ENCODE measurements at regions not wholly inside any gene's neighbourhood (a gene's known extent, or its start where the extent isn't known, plus 50 kb on each side); places are given as distances from the start of the nearest gene placed in this dataset.

- H3K4ac ChIP-seq (ENCODE audit: low read depth in 1 of 2, low read length in 2 of 2): no peak overlapping the region
- no peak for DNase-seq
- H2BK12ac ChIP-seq (ENCODE audit: low read length in 2 of 2): no peak overlapping the region
- no peak overlapping the region for H2AK5ac ChIP-seq (ENCODE audit: low read length, severe bottlenecking)
- H3K9me3 ChIP-seq (ENCODE audit: control insufficient read depth, low read length): no peaks in the 10 kb centered on the region
- H3K14ac ChIP-seq (ENCODE audit: low read length in 2 of 2): no peak overlapping the region
- no peaks in the 10 kb centered on the region for H3K79me1 ChIP-seq (replicated peaks; ENCODE audit: low read length, poor library complexity, severe bottlenecking)
- H2BK5ac ChIP-seq (ENCODE audit: low read depth, low read length, poor library complexity, severe bottlenecking): no peak overlapping the region
- 59% methylated on average over 18 of the region's 19 CpGs for WGBS
- H4K8ac ChIP-seq (ENCODE audit: low read length): no peak overlapping the region
- H3K27ac ChIP-seq (ENCODE audit: low read length, poor library complexity, severe bottlenecking): no peak overlapping the region
- H3K9ac ChIP-seq (ENCODE audit: low read length): no peak overlapping the region
- no peaks in the 10 kb centered on the region for H3K4me1 ChIP-seq (ENCODE audit: control insufficient read depth, insufficient read depth, low read depth, low read length)
- no peak overlapping the region for H3K18ac ChIP-seq (ENCODE audit: low read depth in 1 of 2, low read length in 2 of 2)
- no peak overlapping the region for H3K4me2 ChIP-seq (ENCODE audit: low read length, poor library complexity, severe bottlenecking)
- no peaks in the 10 kb centered on the region for H3K36me3 ChIP-seq (ENCODE audit: control insufficient read depth in 1 of 2, insufficient read depth in 2 of 2, low read depth in 1 of 2, low read length in 2 of 2)
- H3K23ac ChIP-seq (ENCODE audit: low read length in 2 of 2): no peak overlapping the region
- peaks cover 0 to 42% of the 10 kb centered on the region in 2 experiments for H3K27me3 ChIP-seq (ENCODE audit: control insufficient read depth in 1 of 2, insufficient read depth in 1 of 2, low read length in 2 of 2)
- H3K4me3 ChIP-seq (ENCODE audit: insufficient read depth in 1 of 2, low read depth in 1 of 2, low read length in 2 of 2): no peak overlapping the region
- H4K91ac ChIP-seq (ENCODE audit: low read length): no peak overlapping the region
- no peak overlapping the region for H2BK120ac ChIP-seq (ENCODE audit: low read depth, low read length)
- H2BK15ac ChIP-seq (ENCODE audit: low read depth, poor library complexity, severe bottlenecking): no peak overlapping the region
- H2AFZ ChIP-seq (ENCODE audit: low read depth, low read length): no peak overlapping the region
Observed at GRCh38 chr20:22652681-22653588, 68.6 kb upstream of the FOXA2 start.

GRCh38 chr20:22653658-22654642 is 69.6 kb upstream of the FOXA2 start:
- 90% methylated on average over 21 of the region's 21 CpGs for WGBS
- Histone ChIP-seq H3K4me1 (ENCODE audit: control insufficient read depth, insufficient read depth, low read depth, low read length) (no peaks in the 10 kb centered on the region), H3K4ac (ENCODE audit: low read depth in 1 of 2, low read length in 2 of 2) (no peak overlapping the region), H3K4me3 (ENCODE audit: insufficient read depth in 1 of 2, low read depth in 1 of 2, low read length in 2 of 2) (no peak overlapping the region), H2AFZ (ENCODE audit: low read depth, low read length) (no peak overlapping the region), H3K27ac (ENCODE audit: low read length, poor library complexity, severe bottlenecking) (no peak overlapping the region), H3K9ac (ENCODE audit: low read length) (no peak overlapping the region), H2AK5ac (ENCODE audit: low read length, severe bottlenecking) (no peak overlapping the region), H2BK120ac (ENCODE audit: low read depth, low read length) (no peak overlapping the region), H4K8ac (ENCODE audit: low read length) (no peak overlapping the region), H3K9me3 (ENCODE audit: control insufficient read depth, low read length) (no peaks in the 10 kb centered on the region), H3K36me3 (ENCODE audit: control insufficient read depth in 1 of 2, insufficient read depth in 2 of 2, low read depth in 1 of 2, low read length in 2 of 2) (no peaks in the 10 kb centered on the region), H2BK5ac (ENCODE audit: low read depth, low read length, poor library complexity, severe bottlenecking) (no peak overlapping the region), H3K4me2 (ENCODE audit: low read length, poor library complexity, severe bottlenecking) (no peak overlapping the region), H3K27me3 (ENCODE audit: control insufficient read depth in 1 of 2, insufficient read depth in 1 of 2, low read length in 2 of 2) (peaks cover 0 to 45% of the 10 kb centered on the region in 2 experiments), H2BK12ac (ENCODE audit: low read length in 2 of 2) (no peak overlapping the region), H3K14ac (ENCODE audit: low read length in 2 of 2) (no peak overlapping the region), H3K18ac (ENCODE audit: low read depth in 1 of 2, low read length in 2 of 2) (no peak overlapping the region), H3K23ac (ENCODE audit: low read length in 2 of 2) (no peak overlapping the region), H3K79me1 (replicated peaks; ENCODE audit: low read length, poor library complexity, severe bottlenecking) (no peaks in the 10 kb centered on the region), H2BK15ac (ENCODE audit: low read depth, poor library complexity, severe bottlenecking) (no peak overlapping the region), H4K91ac (ENCODE audit: low read length) (no peak overlapping the region)
- no peak for DNase-seq

GRCh38 chr20:22663528-22664025 is 79.2 kb upstream of the FOXA2 start:
- Histone ChIP-seq H3K27me3 (ENCODE audit: control insufficient read depth in 1 of 2, insufficient read depth in 1 of 2, low read length in 2 of 2) (peaks cover 13 to 15% of the 10 kb centered on the region in 2 experiments), H3K4me2 (ENCODE audit: low read length, poor library complexity, severe bottlenecking) (no peak overlapping the region), H3K4me1 (ENCODE audit: control insufficient read depth, insufficient read depth, low read depth, low read length) (no peaks in the 10 kb centered on the region), H4K91ac (ENCODE audit: low read length) (no peak overlapping the region), H2AFZ (ENCODE audit: low read depth, low read length) (no peak overlapping the region), H3K36me3 (ENCODE audit: control insufficient read depth in 1 of 2, insufficient read depth in 2 of 2, low read depth in 1 of 2, low read length in 2 of 2) (no peaks in the 10 kb centered on the region), H4K8ac (ENCODE audit: low read length) (no peak overlapping the region), H2BK120ac (ENCODE audit: low read depth, low read length) (no peak overlapping the region), H2BK15ac (ENCODE audit: low read depth, poor library complexity, severe bottlenecking) (no peak overlapping the region), H3K79me1 (replicated peaks; ENCODE audit: low read length, poor library complexity, severe bottlenecking) (no peaks in the 10 kb centered on the region), H2BK12ac (ENCODE audit: low read length in 2 of 2) (no peak overlapping the region), H3K9me3 (ENCODE audit: control insufficient read depth, low read length) (peaks cover 7% of the 10 kb centered on the region), H3K27ac (ENCODE audit: low read length, poor library complexity, severe bottlenecking) (no peak overlapping the region), H2BK5ac (ENCODE audit: low read depth, low read length, poor library complexity, severe bottlenecking) (no peak overlapping the region), H3K4ac (ENCODE audit: low read depth in 1 of 2, low read length in 2 of 2) (no peak overlapping the region), H3K23ac (ENCODE audit: low read length in 2 of 2) (no peak overlapping the region), H2AK5ac (ENCODE audit: low read length, severe bottlenecking) (no peak overlapping the region), H3K4me3 (ENCODE audit: insufficient read depth in 1 of 2, low read depth in 1 of 2, low read length in 2 of 2) (no peak overlapping the region), H3K9ac (ENCODE audit: low read length) (no peak overlapping the region), H3K14ac (ENCODE audit: low read length in 2 of 2) (no peak overlapping the region), H3K18ac (ENCODE audit: low read depth in 1 of 2, low read length in 2 of 2) (no peak overlapping the region)
- WGBS: 4% methylated on average over 4 of the region's 4 CpGs
- DNase-seq: no peak

- Histone ChIP-seq H3K4me1 (ENCODE audit: control insufficient read depth, insufficient read depth, low read depth, low read length) (no peaks in the 10 kb centered on the region), H3K27ac (ENCODE audit: low read length, poor library complexity, severe bottlenecking) (no peak overlapping the region), H2BK120ac (ENCODE audit: low read depth, low read length) (no peak overlapping the region), H3K36me3 (ENCODE audit: control insufficient read depth in 1 of 2, insufficient read depth in 2 of 2, low read depth in 1 of 2, low read length in 2 of 2) (no peaks in the 10 kb centered on the region), H2BK12ac (ENCODE audit: low read length in 2 of 2) (no peak overlapping the region), H3K79me1 (replicated peaks; ENCODE audit: low read length, poor library complexity, severe bottlenecking) (no peaks in the 10 kb centered on the region), H4K8ac (ENCODE audit: low read length) (no peak overlapping the region), H3K9ac (ENCODE audit: low read length) (no peak overlapping the region), H3K18ac (ENCODE audit: low read depth in 1 of 2, low read length in 2 of 2) (no peak overlapping the region), H2BK15ac (ENCODE audit: low read depth, poor library complexity, severe bottlenecking) (no peak overlapping the region), H2AFZ (ENCODE audit: low read depth, low read length) (no peak overlapping the region), H2AK5ac (ENCODE audit: low read length, severe bottlenecking) (no peak overlapping the region), H2BK5ac (ENCODE audit: low read depth, low read length, poor library complexity, severe bottlenecking) (no peak overlapping the region), H3K4me3 (ENCODE audit: insufficient read depth in 1 of 2, low read depth in 1 of 2, low read length in 2 of 2) (no peak overlapping the region), H3K14ac (ENCODE audit: low read length in 2 of 2) (no peak overlapping the region), H3K23ac (ENCODE audit: low read length in 2 of 2) (no peak overlapping the region), H3K4ac (ENCODE audit: low read depth in 1 of 2, low read length in 2 of 2) (no peak overlapping the region), H3K4me2 (ENCODE audit: low read length, poor library complexity, severe bottlenecking) (no peak overlapping the region), H3K27me3 (ENCODE audit: control insufficient read depth in 1 of 2, insufficient read depth in 1 of 2, low read length in 2 of 2) (peaks cover 13 to 15% of the 10 kb centered on the region in 2 experiments), H3K9me3 (ENCODE audit: control insufficient read depth, low read length) (peaks cover 25% of the 10 kb centered on the region), H4K91ac (ENCODE audit: low read length) (no peak overlapping the region)
- no peak for DNase-seq
- WGBS: no CpG with 5 or more reads among the region's 1 CpG
Observed at GRCh38 chr20:22667198-22667597, 82.8 kb upstream of the FOXA2 start.

Measured in mesenchymal stem cell (in vitro differentiated cells and primary cell).